ENCODE measurements at regions not wholly inside any gene's neighbourhood (a gene's known extent, or its start where the extent isn't known, plus 50 kb on each side); places are given as distances from the start of the nearest gene placed in this dataset.

- TF ChIP-seq CTCF (IDR thresholded peaks at IDR 0.05) = no peak
- TF ChIP-seq POLR2A (IDR thresholded peaks at IDR 0.05) = no peak
- WGBS, 2 donors = 53 to 55% methylated on average over 7 of the region's 7 CpGs
- DNase-seq (ENCODE audit: low spot score in 2 of 2) = no peak
Measured at GRCh38 chr6:4466261-4466660, 309.9 kb upstream of the CDYL start.

GRCh38 chr6:4464638-4465037 lies 311.6 kb upstream of the CDYL start:
- no peak for DNase-seq (ENCODE audit: low spot score in 2 of 2)
- intact Hi-C loops (cut with DNase I; ENCODE audit: low total_unique reads) = no loop called here
- 91 to 100% methylated on average over 2 of the region's 2 CpGs for whole genome bisulfite sequencing, 2 donors
- H3K4me3 ChIP-seq (ENCODE audit: low read depth, poor library complexity, severe bottlenecking) = no peak overlapping the region
- TF ChIP-seq CTCF (IDR thresholded peaks at IDR 0.05) (no peak), POLR2A (IDR thresholded peaks at IDR 0.05) (no peak)

More at GRCh38 chr6:4466261-4466660, 309.9 kb upstream of the CDYL start:
- intact Hi-C loops (cut with DNase I; ENCODE audit: low total_unique reads) = no loop called here
- no peak overlapping the region for H3K4me3 ChIP-seq (ENCODE audit: low read depth, poor library complexity, severe bottlenecking)

GRCh38 chr6:4463236-4463635 lies 313.0 kb upstream of the CDYL start:
- WGBS, 2 donors = 93 to 94% methylated on average over 1 of the region's 1 CpG
- intact Hi-C loops (cut with DNase I; ENCODE audit: low total_unique reads) = no loop called here
- TF ChIP-seq POLR2A (IDR thresholded peaks at IDR 0.05) (no peak), CTCF (IDR thresholded peaks at IDR 0.05) (no peak)

GRCh38 chr6:4460586-4461475 lies 315.4 kb upstream of the CDYL start:
- intact Hi-C loops (cut with DNase I; ENCODE audit: low total_unique reads) = no loop called here
- no peak for TF ChIP-seq POLR2A (IDR thresholded peaks at IDR 0.05)
- no peak for TF ChIP-seq CTCF (IDR thresholded peaks at IDR 0.05)
- WGBS, 2 donors = 17 to 30% methylated on average over 17 to 21 of the region's 21 CpGs
- peak; percentile 54 to 89 for DNase-seq (ENCODE audit: low spot score in 2 of 2)
- H3K4me3 ChIP-seq (ENCODE audit: low read depth, poor library complexity, severe bottlenecking) = no peak overlapping the region

More at GRCh38 chr6:4463236-4463635, 313.0 kb upstream of the CDYL start:
- no peak for DNase-seq (ENCODE audit: low spot score in 2 of 2)
- H3K4me3 ChIP-seq (ENCODE audit: low read depth, poor library complexity, severe bottlenecking) = no peak overlapping the region

- intact Hi-C loops (cut with DNase I; ENCODE audit: low total_unique reads) = no loop called here
- DNase-seq (ENCODE audit: low spot score in 2 of 2) = no peak
- TF ChIP-seq POLR2A (IDR thresholded peaks at IDR 0.05) (no peak), CTCF (IDR thresholded peaks at IDR 0.05) (no peak)
- WGBS, 2 donors = 78 to 84% methylated on average over 11 of the region's 11 CpGs
- H3K4me3 ChIP-seq (ENCODE audit: low read depth, poor library complexity, severe bottlenecking) = no peak overlapping the region
Measured at GRCh38 chr6:4459996-4460395, 316.2 kb upstream of the CDYL start.

Measured in lower leg skin (tissue), 4 donors.